DND-41 (cell line): ENCODE measurements at regions not wholly inside any gene's neighbourhood (a gene's known extent, or its start where the extent isn't known, plus 50 kb on each side); places are given as distances from the start of the nearest gene placed in this dataset.

Source experiments
- ATAC-seq: fragments of 200-7000 bp; cut with Tn5 transposase; 3 replicates; pipeline ENCODE4 v1.9.1; 2021; ENCODE audit warnings: low read depth; ENCODE audit not compliant: insufficient read depth
- DNase-seq: peaks from one replicate; pipeline ENCODE4 v3.0.0-alpha.2; 2020
- H2AFZ ChIP-seq: 2 replicates; pipeline ENCODE4 v1.6.0; 2012; ENCODE audit warnings: low read depth, low read length
- H3K27ac ChIP-seq: 2 replicates; pipeline ENCODE4 v1.5.1; 2012; ENCODE audit warnings: low read length, inconsistent platforms
- H3K27me3 ChIP-seq: fragments of 200-600 bp; sonication (generic); 2 replicates; pipeline ENCODE4 v1.6.0; 2012; ENCODE audit warnings: low read length, mild to moderate bottlenecking, inconsistent platforms; ENCODE audit not compliant: insufficient read depth, poor library complexity
- H3K36me3 ChIP-seq: 2 replicates; pipeline ENCODE4 v1.5.1; 2012; ENCODE audit warnings: low read length, inconsistent platforms; ENCODE audit not compliant: insufficient read depth
- H3K4me1 ChIP-seq: 2 replicates; pipeline ENCODE4 v1.5.1; 2012; ENCODE audit warnings: mild to moderate bottlenecking, low read length; ENCODE audit not compliant: insufficient read depth
- H3K4me2 ChIP-seq: 2 replicates; pipeline ENCODE4 v1.6.0; 2012; ENCODE audit warnings: mild to moderate bottlenecking, moderate library complexity, low read length, inconsistent platforms; ENCODE audit not compliant: insufficient read depth
- H3K4me3 ChIP-seq, 2 experiments: fragments of 200-600 bp in 1 of 2; shearing (Covaris generic) in 1 of 2; 2 replicates each; pipeline ENCODE4 v1.5.1; 2012 to 2016; ENCODE audit warnings: inconsistent platforms in 2 of 2, low read length in 2 of 2, mild to moderate bottlenecking in 2 of 2, low read depth in 1 of 2, moderate library complexity in 1 of 2
- H3K79me2 ChIP-seq: 2 replicates; pipeline ENCODE4 v1.6.0; 2012; ENCODE audit warnings: low read length, inconsistent platforms; ENCODE audit not compliant: insufficient read depth
- H3K9ac ChIP-seq: 2 replicates; pipeline ENCODE4 v1.6.0; 2012; ENCODE audit warnings: low read depth, mild to moderate bottlenecking, inconsistent platforms, low read length, moderate library complexity
- H3K9me3 ChIP-seq: 2 replicates; pipeline ENCODE4 v1.5.1; 2012; ENCODE audit warnings: low read length, moderate library complexity, mild to moderate bottlenecking, inconsistent platforms; ENCODE audit not compliant: insufficient read depth, severe bottlenecking
- H4K20me1 ChIP-seq: 2 replicates; pipeline ENCODE4 v1.6.0; 2012; ENCODE audit warnings: low read length; ENCODE audit not compliant: insufficient read depth
- EZH2 ChIP-seq: IDR thresholded peaks from 3 replicates; pipeline ENCODE4 v1.6.1; 2012; ENCODE audit warnings: borderline replicate concordance, low read depth, mild to moderate bottlenecking, moderate library complexity, low read length, inconsistent platforms; ENCODE audit not compliant: severe bottlenecking
- TF ChIP-seq, protein P1 (sequence below): IDR thresholded peaks from 2 replicates; pipeline ENCODE4 v1.5.1; 2012; ENCODE audit warnings: borderline replicate concordance, low read length, moderate library complexity, mild to moderate bottlenecking; ENCODE audit not compliant: poor library complexity, severe bottlenecking; ENCODE audit errors: extremely low read depth

DNA sequence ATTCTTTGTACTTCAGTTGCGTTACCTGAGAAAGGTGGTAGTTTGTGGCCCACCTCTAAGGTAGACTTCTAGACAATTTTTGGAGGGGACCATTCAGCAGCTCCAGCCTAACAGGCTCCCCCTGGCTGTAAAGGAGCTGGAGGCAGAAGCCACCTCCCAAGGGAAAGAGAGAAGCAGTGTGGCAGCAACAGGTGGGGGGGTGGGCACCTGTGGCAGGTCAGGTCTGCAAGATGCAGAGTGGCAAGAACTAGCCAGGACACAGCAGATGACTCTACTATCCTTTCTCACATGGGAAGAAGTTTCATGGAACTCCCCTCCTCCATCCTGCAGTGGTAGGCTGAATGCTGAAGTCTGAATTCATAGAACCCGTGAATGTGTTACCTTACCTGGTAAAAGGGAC, 148.3 kb upstream of the DTNBP1 start:
- no peak overlapping the region for H3K4me3 ChIP-seq
- no peak overlapping the region for H3K4me2 ChIP-seq
- no peaks in the 10 kb centered on the region for H3K4me1 ChIP-seq
- H4K20me1 ChIP-seq, result no peaks in the 10 kb centered on the region
- H3K36me3 ChIP-seq, result no peaks in the 10 kb centered on the region
- DNase-seq (no peak), ATAC-seq (no peak)
- H3K9ac ChIP-seq, result no peak overlapping the region
- TF ChIP-seq EZH2, result no peak
- TF ChIP-seq, protein P1, sequence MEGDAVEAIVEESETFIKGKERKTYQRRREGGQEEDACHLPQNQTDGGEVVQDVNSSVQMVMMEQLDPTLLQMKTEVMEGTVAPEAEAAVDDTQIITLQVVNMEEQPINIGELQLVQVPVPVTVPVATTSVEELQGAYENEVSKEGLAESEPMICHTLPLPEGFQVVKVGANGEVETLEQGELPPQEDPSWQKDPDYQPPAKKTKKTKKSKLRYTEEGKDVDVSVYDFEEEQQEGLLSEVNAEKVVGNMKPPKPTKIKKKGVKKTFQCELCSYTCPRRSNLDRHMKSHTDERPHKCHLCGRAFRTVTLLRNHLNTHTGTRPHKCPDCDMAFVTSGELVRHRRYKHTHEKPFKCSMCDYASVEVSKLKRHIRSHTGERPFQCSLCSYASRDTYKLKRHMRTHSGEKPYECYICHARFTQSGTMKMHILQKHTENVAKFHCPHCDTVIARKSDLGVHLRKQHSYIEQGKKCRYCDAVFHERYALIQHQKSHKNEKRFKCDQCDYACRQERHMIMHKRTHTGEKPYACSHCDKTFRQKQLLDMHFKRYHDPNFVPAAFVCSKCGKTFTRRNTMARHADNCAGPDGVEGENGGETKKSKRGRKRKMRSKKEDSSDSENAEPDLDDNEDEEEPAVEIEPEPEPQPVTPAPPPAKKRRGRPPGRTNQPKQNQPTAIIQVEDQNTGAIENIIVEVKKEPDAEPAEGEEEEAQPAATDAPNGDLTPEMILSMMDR, result no peak
- H3K27me3 ChIP-seq, result no peaks in the 10 kb centered on the region
- no peaks in the 10 kb centered on the region for H3K9me3 ChIP-seq
- H3K79me2 ChIP-seq, result no peaks in the 10 kb centered on the region
- no peak overlapping the region for H3K27ac ChIP-seq
- no peak overlapping the region for H2AFZ ChIP-seq

DNA sequence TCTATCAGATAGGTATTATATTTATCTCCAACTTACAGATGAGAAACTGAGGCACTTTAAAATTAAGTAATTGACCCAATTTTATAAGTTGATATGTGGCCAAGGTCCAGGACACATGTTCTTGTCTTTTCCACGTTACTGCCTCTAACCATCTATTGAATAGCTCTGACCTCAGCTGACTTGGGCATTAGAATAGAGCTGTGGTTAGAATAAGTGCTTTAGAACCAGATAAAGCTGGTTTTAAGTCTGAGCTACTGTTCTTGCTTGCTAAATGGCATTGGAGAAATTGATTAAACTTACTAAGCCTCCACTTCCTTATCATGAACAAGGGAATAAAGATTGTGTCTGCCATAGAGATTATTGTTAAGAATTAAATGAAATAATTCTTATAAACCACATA, 147.8 kb upstream of the DTNBP1 start:
- Histone ChIP-seq H3K79me2 (no peaks in the 10 kb centered on the region), H3K4me1 (no peaks in the 10 kb centered on the region), H3K9me3 (no peaks in the 10 kb centered on the region), H4K20me1 (no peaks in the 10 kb centered on the region), H3K27ac (no peak overlapping the region), H2AFZ (no peak overlapping the region), H3K9ac (no peak overlapping the region), H3K27me3 (no peaks in the 10 kb centered on the region), H3K4me2 (no peak overlapping the region), H3K4me3 (no peak overlapping the region), H3K36me3 (no peaks in the 10 kb centered on the region)
- ATAC-seq, result no peak
- DNase-seq, result no peak
- no peak for TF ChIP-seq EZH2

DNA sequence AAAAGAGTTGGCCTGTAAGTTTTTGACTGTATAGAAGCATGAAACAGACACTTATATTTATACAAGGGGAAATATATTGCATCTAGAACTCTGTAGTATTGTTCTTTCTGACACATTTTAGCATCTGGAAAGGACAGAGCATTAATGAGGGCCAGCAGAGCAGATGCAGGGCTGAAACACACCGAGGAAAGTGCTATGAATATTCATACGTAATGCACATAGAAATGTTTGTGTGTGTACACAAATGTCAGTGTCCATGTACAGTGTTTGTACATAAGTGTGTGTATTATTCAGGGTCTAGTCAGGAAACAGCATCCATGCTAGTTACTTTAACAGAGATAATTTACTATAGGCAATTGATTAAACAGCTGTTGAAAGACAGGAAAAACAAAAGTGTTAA, 146.5 kb upstream of the DTNBP1 start:
- no peaks in the 10 kb centered on the region for H3K79me2 ChIP-seq
- no peak overlapping the region for H2AFZ ChIP-seq
- H3K36me3 ChIP-seq, result no peaks in the 10 kb centered on the region
- no peaks in the 10 kb centered on the region for H3K27me3 ChIP-seq
- ATAC-seq (no peak), DNase-seq (no peak)
- no peak overlapping the region for H3K4me3 ChIP-seq
- H3K9me3 ChIP-seq, result no peaks in the 10 kb centered on the region
- H3K4me1 ChIP-seq, result no peaks in the 10 kb centered on the region
- H4K20me1 ChIP-seq, result no peaks in the 10 kb centered on the region
- H3K27ac ChIP-seq, result no peak overlapping the region
- H3K9ac ChIP-seq, result no peak overlapping the region
- H3K4me2 ChIP-seq, result no peak overlapping the region
- TF ChIP-seq, protein P1, result no peak
- no peak for TF ChIP-seq EZH2

DNA sequence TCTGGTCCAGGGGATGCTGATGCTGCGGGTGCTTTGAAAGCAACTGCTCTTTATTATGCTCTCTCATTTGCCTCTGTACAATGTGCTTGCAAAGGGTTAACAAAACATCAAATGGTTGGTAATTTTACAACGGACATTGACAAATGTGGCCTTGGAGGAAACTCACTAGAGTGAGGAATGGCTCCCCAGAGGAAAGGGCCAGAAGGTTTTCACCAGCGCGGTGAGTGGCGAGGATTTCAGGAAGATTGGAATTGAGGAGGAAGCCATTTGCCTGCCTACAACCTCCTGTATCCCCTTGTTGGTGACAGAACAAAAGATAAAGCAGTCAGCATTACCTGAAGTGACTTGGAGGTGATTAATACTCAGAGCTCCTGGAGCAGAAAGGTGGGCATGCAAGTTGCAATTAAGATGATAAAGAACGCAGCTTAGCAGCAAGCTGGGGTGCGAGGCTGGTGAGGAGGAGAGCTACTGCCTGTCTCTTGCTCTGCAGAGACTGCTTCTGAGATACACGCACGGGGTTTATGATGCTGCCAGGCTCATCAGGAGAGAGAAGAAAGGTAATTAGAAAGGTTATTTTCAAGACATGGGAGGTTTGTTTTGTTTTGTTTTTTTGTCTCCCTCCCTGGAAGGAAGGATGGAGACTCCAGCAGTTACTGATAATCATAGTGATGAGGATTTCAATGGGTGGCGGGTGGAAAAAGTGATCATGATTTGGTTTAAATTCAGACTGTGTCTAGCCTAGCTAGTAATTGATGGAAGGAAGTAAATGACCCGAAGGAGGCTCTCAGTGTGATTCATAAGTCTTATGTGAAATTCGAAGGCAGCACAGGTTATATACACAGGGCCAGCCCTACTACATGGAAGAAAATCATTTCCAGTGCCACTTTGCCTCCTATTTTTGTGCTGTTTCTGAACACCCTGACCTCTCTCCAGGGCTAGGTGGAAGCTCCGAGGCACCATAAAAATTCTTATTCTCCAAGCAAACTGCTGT, 141.6 kb upstream of the DTNBP1 start:
- ATAC-seq (no peak), DNase-seq (no peak)
- no peak overlapping the region for H3K9ac ChIP-seq
- no peak overlapping the region for H3K4me2 ChIP-seq
- H3K4me1 ChIP-seq, result no peaks in the 10 kb centered on the region
- TF ChIP-seq EZH2, result no peak
- TF ChIP-seq, protein P1, result no peak
- no peaks in the 10 kb centered on the region for H4K20me1 ChIP-seq
- H3K4me3 ChIP-seq, result no peak overlapping the region
- no peak overlapping the region for H3K27ac ChIP-seq
- H3K27me3 ChIP-seq, result no peaks in the 10 kb centered on the region
- no peak overlapping the region for H2AFZ ChIP-seq
- H3K36me3 ChIP-seq, result no peaks in the 10 kb centered on the region
- H3K9me3 ChIP-seq, result no peaks in the 10 kb centered on the region
- H3K79me2 ChIP-seq, result no peaks in the 10 kb centered on the region
